ENCODE measurements at regions not wholly inside any gene's neighbourhood (a gene's known extent, or its start where the extent isn't known, plus 50 kb on each side); places are given as distances from the start of the nearest gene placed in this dataset.

DNA sequence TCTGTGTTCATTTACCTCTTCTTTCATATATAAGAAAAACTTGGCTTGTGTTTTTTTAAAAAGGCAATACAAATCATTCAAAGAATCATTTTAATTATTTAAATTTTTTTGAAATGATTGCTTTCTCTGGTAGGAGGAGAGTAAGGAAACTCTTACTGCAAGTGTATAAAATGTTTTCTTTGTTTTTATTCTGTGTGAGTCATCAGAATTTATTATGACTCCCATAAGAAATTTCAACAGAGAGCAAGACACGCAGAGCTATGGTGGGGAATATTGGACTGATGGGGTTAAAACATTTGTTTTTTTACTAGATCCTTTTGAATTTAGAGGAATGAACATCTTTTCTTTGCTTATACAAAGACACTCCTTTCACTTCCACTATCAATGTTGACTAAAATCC is 119.1 kb upstream of the ATXN7L3B start:
- no peaks in the 10 kb centered on the region for H3K9me3 Mint-ChIP-seq
- H3K4me3 Mint-ChIP-seq = no peak overlapping the region
- no peaks in the 10 kb centered on the region for H3K27me3 Mint-ChIP-seq
- no peak for ATAC-seq
- no peak overlapping the region for H3K27ac Mint-ChIP-seq
- H3K4me1 Mint-ChIP-seq = no peaks in the 10 kb centered on the region
- no peaks in the 10 kb centered on the region for H3K36me3 Mint-ChIP-seq

DNA sequence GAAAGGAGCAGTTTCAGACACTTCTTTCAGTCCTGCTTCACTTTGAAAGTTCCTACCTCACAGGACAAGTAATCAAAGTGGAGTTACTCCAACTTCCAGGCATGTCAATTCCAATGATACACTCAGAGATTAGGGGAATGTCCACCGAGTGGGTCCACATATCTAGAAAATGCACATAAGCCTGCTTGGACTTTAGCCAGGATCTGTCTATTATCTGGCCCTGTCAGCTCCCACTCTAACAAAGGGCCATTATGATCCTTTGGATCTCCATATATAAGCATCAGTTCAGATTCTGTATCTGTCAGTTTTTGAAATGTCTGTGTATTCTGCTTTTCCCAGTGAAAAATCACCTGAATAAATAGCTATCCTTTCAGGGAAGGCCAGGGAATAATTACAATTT is 112.9 kb upstream of the ATXN7L3B start:
- Mint-ChIP-seq H3K4me3 (no peak overlapping the region), H3K9me3 (no peaks in the 10 kb centered on the region), H3K27me3 (no peaks in the 10 kb centered on the region), H3K36me3 (no peaks in the 10 kb centered on the region), H3K4me1 (no peaks in the 10 kb centered on the region), H3K27ac (no peak overlapping the region)
- no peak for ATAC-seq

DNA sequence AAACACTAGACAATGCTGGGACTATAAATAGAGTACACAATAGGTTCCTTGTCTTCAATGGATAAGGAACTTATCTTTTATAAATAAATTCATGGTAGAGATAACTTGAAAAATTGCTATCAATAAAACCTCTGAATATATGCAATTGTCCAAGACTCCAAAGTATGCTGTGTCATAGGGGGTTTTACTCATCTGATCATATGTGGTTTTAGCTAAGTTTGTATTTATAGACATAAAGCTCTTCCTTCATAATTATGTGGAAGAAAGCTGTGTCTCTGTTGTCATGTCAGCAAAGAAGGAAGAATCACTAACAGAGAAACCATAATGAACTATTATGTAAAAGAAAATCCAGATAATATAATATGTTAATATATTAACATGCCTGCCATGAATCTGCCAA is 111.5 kb upstream of the ATXN7L3B start:
- no peaks in the 10 kb centered on the region for H3K27me3 Mint-ChIP-seq
- no peaks in the 10 kb centered on the region for H3K9me3 Mint-ChIP-seq
- no peak overlapping the region for H3K27ac Mint-ChIP-seq
- H3K36me3 Mint-ChIP-seq = no peaks in the 10 kb centered on the region
- ATAC-seq = no peak
- no peaks in the 10 kb centered on the region for H3K4me1 Mint-ChIP-seq
- no peak overlapping the region for H3K4me3 Mint-ChIP-seq

DNA sequence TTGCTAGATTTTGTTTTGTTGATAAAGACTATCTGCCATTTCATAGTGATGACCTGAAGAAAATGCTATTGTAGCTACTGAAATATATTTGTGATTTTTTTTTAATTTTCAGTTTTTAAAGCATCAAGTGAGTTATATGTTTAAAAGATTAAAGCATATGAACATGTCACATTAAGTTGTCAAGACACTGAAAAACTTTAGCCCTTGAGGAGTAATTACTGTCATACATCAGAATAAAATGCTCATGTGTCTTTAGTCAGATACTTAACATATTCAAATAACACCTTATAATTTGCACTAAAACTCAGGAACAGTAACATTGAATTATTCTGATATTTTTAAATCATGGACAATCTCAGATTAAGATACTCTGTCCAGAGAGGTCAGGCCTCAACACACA is 108.1 kb upstream of the ATXN7L3B start:
- Mint-ChIP-seq H3K4me1 (no peaks in the 10 kb centered on the region), H3K4me3 (no peak overlapping the region), H3K9me3 (no peaks in the 10 kb centered on the region), H3K27me3 (no peaks in the 10 kb centered on the region), H3K27ac (no peak overlapping the region), H3K36me3 (no peaks in the 10 kb centered on the region)
- ATAC-seq = no peak

DNA sequence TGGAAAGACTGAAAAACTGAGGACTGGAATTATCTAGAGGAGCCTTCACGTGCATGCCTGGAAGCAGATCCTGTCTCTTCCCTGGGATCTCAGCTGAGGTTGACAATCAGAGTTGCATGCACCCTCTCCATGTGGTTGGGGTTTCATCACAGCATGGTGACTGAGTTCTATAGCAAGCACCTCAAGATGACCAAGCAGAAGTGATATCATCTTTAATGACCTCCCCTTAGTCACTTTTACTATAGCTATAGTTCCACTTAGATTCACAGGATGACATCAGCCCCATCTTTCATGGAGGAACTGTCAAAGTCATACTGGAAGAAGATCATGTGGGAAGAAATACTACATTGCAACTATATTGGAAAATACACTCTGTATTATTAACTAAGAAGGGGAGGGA is 105.8 kb upstream of the ATXN7L3B start:
- H3K27me3 Mint-ChIP-seq = no peaks in the 10 kb centered on the region
- no peaks in the 10 kb centered on the region for H3K4me1 Mint-ChIP-seq
- no peak overlapping the region for H3K27ac Mint-ChIP-seq
- peaks cover 3% of the 10 kb centered on the region for H3K9me3 Mint-ChIP-seq
- ATAC-seq = no peak
- H3K36me3 Mint-ChIP-seq = no peaks in the 10 kb centered on the region
- H3K4me3 Mint-ChIP-seq = no peak overlapping the region

DNA sequence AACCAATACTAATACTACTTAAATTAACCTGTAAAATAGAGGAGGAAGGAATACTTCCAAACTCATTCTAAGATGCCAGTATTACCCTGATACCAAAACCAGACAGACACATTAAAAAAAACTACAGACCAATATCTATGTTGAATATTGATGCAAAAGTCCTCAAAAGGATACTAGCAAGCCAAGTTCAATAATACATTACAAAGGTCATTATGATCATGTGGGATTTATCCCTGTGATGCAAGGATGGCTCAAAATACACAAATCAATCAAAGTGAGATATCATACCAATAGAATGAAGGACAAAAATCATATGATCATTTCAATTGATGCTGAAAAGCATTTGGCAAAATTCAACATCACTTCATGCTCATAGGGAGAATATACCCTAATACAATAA is 97.2 kb upstream of the ATXN7L3B start:
- Mint-ChIP-seq H3K4me1 (no peaks in the 10 kb centered on the region), H3K4me3 (no peak overlapping the region), H3K36me3 (no peaks in the 10 kb centered on the region), H3K27ac (no peak overlapping the region), H3K9me3 (peaks cover under 1% of the 10 kb centered on the region), H3K27me3 (no peaks in the 10 kb centered on the region)
- ATAC-seq = no peak

DNA sequence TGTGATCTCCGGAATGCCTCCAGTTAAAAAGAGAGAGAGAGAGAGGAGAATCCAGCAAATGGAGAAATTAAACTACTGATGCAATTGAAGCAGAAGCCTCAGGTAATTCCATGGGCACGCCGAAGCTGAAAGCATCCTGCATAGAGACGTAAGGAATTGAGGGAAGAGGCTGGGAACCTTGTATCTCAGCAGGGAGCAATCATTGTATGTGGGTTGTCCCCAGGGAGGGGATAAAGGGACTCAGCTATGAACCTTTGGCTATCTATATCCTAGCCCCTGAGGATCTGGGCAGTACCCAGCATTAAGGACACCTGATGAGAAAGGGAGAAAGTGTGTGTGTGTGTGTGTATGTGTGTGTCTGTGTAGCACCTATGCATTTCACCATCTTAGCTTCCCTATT is 95.8 kb upstream of the ATXN7L3B start:
- no peaks in the 10 kb centered on the region for H3K4me1 Mint-ChIP-seq
- no peak overlapping the region for H3K27ac Mint-ChIP-seq
- no peak for ATAC-seq
- no peaks in the 10 kb centered on the region for H3K36me3 Mint-ChIP-seq
- no peak overlapping the region for H3K4me3 Mint-ChIP-seq
- H3K9me3 Mint-ChIP-seq = no peaks in the 10 kb centered on the region
- H3K27me3 Mint-ChIP-seq = no peaks in the 10 kb centered on the region

DNA sequence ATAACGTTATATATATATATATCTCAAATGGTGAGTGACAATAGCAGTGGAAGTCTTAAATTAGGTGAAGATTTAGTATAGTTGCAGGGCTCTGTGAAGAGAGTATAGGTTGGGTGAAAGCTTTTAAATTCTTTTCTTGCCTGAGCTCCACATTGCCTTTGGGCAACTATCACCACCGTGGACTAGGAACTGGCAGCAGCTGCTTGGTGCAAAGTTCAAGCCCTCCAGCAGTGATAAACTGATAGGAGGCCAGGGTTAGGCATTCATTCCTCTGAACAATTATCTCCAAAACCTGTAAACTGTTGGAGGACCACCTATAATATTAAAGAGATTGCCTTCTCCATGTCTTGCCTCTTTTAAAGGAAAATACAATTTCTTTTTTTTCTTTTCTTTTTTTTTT is 91.2 kb upstream of the ATXN7L3B start:
- Mint-ChIP-seq H3K4me1 (no peaks in the 10 kb centered on the region), H3K36me3 (no peaks in the 10 kb centered on the region), H3K9me3 (no peaks in the 10 kb centered on the region), H3K27ac (no peak overlapping the region), H3K4me3 (no peak overlapping the region), H3K27me3 (no peaks in the 10 kb centered on the region)
- no peak for ATAC-seq

DNA sequence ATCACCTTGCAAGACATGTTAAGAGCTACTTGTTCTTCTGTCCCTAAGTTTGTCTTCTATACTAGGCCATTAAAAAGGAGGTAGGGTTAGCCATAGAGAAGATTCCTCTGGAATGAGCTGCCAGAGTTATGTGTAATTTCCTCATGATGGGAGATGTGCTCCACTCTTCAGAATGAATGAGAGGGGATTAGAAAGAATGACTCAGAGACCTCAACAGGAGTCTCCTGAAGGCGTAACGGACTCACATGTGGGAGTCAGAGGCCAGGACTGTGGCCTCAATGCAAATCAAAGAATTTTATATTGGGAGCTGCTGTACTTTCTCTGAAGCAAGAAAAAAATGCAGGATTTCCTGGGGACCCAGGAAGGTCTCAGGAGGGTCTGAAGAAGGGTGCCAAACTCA is 87.8 kb upstream of the ATXN7L3B start:
- Mint-ChIP-seq H3K4me3 (no peak overlapping the region), H3K36me3 (no peaks in the 10 kb centered on the region), H3K9me3 (no peaks in the 10 kb centered on the region), H3K4me1 (no peaks in the 10 kb centered on the region), H3K27me3 (no peaks in the 10 kb centered on the region), H3K27ac (no peak overlapping the region)
- ATAC-seq = no peak

DNA sequence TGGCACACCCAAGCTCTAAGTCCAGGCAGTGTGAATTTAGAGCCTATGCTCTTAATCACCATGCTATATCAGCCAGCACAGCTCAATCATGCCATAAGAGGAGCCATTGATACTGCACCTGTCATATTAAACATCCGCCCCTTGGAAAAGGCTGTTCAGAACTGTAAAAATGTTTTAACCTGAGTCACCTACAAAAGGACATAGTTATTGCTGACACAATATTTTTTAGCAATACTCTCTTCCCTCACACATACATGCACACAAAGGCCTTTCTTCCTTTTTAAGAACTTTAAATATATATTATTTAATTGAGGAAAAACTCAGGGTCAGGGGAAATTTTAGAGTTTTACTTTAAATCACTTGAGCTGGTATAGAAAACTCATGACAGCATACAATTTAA is 83.5 kb upstream of the ATXN7L3B start:
- H3K4me1 Mint-ChIP-seq = no peaks in the 10 kb centered on the region
- H3K4me3 Mint-ChIP-seq = no peak overlapping the region
- no peak for ATAC-seq
- no peaks in the 10 kb centered on the region for H3K27me3 Mint-ChIP-seq
- no peaks in the 10 kb centered on the region for H3K9me3 Mint-ChIP-seq
- no peak overlapping the region for H3K27ac Mint-ChIP-seq
- H3K36me3 Mint-ChIP-seq = no peaks in the 10 kb centered on the region

DNA sequence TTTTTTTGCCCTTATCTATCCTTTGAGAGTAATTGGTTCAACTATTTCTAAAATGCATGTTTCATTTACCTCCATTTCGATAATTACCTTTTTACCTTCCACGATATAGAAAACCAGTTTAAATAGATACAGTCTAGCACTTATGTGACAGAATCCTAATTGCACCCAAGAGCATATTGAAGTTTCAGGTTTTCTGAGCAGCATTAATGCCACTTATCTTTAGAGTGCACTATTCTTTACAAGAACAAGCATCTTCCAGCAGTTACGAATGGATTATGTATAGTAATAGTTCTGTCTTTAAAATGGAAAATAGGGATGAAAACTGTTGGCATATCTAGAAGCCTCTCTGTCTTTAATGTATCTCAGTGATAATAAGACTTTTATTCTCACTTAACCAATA is 82.2 kb upstream of the ATXN7L3B start:
- Mint-ChIP-seq H3K36me3 (no peaks in the 10 kb centered on the region), H3K27me3 (no peaks in the 10 kb centered on the region), H3K9me3 (no peaks in the 10 kb centered on the region), H3K4me1 (no peaks in the 10 kb centered on the region), H3K4me3 (no peak overlapping the region), H3K27ac (no peak overlapping the region)
- ATAC-seq = no peak

DNA sequence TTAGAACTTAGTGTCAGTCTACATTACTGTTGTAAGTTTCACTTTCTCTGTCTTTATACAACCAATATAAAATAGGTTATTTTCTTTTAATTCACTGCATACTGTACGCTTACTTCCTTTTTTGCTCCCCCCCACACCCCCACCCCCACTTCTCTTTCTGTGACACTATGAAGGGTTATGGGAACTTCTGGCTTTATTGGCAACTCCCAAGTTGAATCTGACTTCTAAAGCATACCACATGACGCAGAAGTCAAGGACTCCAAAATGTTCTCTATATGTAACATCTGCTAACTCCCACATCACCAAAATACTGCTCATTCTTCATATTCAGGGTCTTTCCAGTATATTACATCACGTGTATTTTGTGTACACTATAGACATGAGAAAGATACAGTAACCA is 81.2 kb upstream of the ATXN7L3B start:
- Mint-ChIP-seq H3K4me1 (no peaks in the 10 kb centered on the region), H3K9me3 (no peaks in the 10 kb centered on the region), H3K27ac (no peak overlapping the region), H3K27me3 (no peaks in the 10 kb centered on the region), H3K36me3 (no peaks in the 10 kb centered on the region), H3K4me3 (no peak overlapping the region)
- no peak for ATAC-seq

DNA sequence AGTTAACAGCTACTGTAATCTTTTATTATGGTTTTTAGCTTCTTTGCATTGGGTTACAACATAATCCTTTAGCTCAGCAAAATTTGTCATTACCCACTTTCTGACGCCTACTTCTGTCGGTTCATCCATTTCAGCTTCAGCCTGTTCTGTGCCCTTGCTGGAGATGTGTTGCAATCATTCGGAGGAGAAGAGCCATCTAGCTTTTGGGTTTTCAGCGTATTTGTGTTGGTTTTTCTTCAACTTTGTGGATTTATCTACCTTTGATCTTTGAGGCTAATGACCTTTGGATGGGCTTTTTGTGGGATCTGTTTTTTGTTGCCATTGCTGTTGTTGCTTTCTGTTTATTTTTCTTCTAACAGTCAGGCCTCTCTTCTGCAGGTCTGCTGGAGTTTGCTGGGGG is 69.2 kb upstream of the ATXN7L3B start:
- no peak overlapping the region for H3K27ac Mint-ChIP-seq
- H3K9me3 Mint-ChIP-seq = no peaks in the 10 kb centered on the region

DNA sequence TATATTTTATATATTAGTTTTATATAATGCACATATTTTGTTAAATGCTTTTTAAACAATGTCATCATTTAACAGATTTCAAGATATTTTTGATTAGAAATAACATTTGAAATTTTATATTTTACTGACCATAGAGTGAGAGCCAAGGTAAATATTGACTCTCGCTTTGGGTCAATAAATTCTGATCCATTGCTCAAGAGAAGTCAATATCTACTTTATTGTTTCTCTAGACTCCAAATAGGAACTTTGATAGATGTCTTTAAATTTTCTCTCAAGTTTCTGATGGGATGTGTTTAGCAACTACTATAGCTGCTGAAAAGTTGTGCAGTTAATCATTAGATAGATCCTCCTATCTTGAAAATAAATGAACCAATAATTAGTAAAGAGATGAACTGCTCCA is 61.4 kb upstream of the ATXN7L3B start:
- no peak overlapping the region for H3K27ac Mint-ChIP-seq
- H3K9me3 Mint-ChIP-seq = no peaks in the 10 kb centered on the region
- no peak for ATAC-seq
- no peak overlapping the region for H3K4me3 Mint-ChIP-seq
- no peaks in the 10 kb centered on the region for H3K36me3 Mint-ChIP-seq
- H3K27me3 Mint-ChIP-seq = no peaks in the 10 kb centered on the region
- H3K4me1 Mint-ChIP-seq = no peaks in the 10 kb centered on the region

More for the DNA sequence above, 69.2 kb upstream of the ATXN7L3B start:
- Mint-ChIP-seq H3K4me1 (no peaks in the 10 kb centered on the region), H3K27me3 (peaks cover 35% of the 10 kb centered on the region), H3K4me3 (no peak overlapping the region), H3K36me3 (no peaks in the 10 kb centered on the region)
- no peak for ATAC-seq

DNA sequence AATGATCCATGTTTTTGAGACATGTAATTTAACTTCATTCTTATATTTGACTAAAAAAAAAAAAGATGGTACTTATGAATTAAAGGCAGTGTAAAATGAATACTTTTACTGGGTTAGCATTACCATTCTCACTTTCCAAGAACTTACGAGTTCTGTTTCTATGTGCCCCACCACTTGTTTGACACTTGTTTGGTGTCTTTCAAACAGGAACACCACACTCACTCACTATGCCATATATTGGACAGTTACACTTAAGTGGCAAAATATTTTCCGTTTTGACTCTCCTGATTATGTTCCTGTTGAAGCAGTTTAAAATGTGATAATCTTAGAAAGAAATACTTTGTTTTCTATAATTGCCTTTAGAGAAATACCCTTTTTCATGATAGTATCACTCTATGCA is 56.6 kb upstream of the ATXN7L3B start:
- H3K4me3 Mint-ChIP-seq = no peak overlapping the region
- no peaks in the 10 kb centered on the region for H3K9me3 Mint-ChIP-seq
- H3K27ac Mint-ChIP-seq = no peak overlapping the region
- no peak for ATAC-seq
- H3K4me1 Mint-ChIP-seq = no peaks in the 10 kb centered on the region
- peaks cover 16% of the 10 kb centered on the region for H3K27me3 Mint-ChIP-seq
- H3K36me3 Mint-ChIP-seq = no peaks in the 10 kb centered on the region

DNA sequence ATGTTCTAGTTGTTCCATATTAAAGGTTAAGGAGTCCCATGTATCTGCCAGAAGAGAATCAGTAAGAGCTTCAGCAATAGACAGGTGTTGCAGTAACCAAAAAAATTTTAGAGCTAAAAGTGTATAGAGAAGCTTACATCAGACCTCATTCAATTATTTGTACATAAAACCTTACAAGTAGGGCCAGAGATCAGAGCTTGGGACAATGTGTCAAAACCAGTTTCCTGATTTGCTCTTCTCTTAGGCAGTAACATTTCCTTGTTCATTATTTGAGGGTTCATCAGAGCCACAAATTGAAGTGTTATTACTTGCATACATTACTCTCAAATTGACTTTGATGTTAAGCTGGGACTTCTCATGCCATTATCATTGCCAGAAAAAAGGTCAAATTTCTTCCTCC is 55.5 kb upstream of the ATXN7L3B start:
- Mint-ChIP-seq H3K36me3 (no peaks in the 10 kb centered on the region), H3K27ac (no peak overlapping the region), H3K27me3 (peaks cover 16% of the 10 kb centered on the region), H3K9me3 (no peaks in the 10 kb centered on the region), H3K4me1 (no peaks in the 10 kb centered on the region), H3K4me3 (no peak overlapping the region)
- ATAC-seq = no peak

DNA sequence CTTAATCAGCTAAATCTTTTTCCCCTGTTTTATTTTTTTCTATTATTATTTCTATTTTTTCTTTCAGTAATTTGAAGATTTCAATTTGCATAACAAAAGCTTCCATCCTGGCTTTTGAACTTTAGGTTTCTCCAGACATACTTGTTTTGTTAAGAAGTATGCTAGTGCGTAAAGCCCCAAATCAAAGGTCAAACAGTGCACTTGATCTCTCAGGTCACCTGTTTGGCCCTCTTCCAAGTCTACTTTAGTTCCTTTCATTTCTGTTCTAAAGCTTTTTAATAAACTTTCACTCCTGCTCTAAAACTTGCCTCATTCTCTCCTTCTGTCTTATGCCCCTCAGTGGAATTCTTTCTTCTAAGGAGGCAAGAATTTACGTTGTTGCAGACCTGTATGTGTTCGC is 54.6 kb upstream of the ATXN7L3B start:
- H3K27ac Mint-ChIP-seq = no peak overlapping the region
- no peak overlapping the region for H3K4me3 Mint-ChIP-seq
- H3K36me3 Mint-ChIP-seq = no peaks in the 10 kb centered on the region
- peaks cover under 1% of the 10 kb centered on the region for H3K4me1 Mint-ChIP-seq
- H3K27me3 Mint-ChIP-seq = peaks cover 16% of the 10 kb centered on the region
- ATAC-seq = no peak
- no peaks in the 10 kb centered on the region for H3K9me3 Mint-ChIP-seq

Data from stimulated activated memory B cell treated with anti-CD40 and anti-IgM and Interleukin-4, amounts not matched to agents 10 μg/mL and 1 μg/mL and 100 μg/mL, for 72 hours (primary cell).